ENCODE measurements at regions not wholly inside any gene's neighbourhood (a gene's known extent, or its start where the extent isn't known, plus 50 kb on each side); places are given as distances from the start of the nearest gene placed in this dataset.

DNA sequence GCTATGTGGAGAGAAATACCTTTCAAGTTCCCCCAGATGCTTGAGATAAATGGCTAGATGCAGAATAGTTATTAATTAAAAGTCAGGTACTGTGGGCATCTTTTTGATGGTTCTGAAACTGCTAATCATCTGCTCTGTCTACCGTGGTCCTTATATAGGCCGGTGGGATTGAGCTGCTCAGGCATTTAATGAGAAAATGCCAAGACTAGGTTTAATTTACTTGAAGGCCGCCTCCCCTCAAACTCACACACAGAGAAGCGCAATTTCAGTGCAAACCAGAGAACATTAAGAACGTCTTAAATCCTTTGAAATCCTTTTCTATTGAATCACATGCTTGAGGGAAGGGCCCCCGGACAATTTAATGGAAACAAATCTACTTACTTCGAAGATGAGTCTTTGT, 136.4 kb upstream of the CRBN start:
- Mint-ChIP-seq H3K9me3 (peaks cover 3% of the 10 kb centered on the region), H3K4me3 (no peak overlapping the region), H3K36me3 (ENCODE audit: low read depth) (no peaks in the 10 kb centered on the region), H3K27ac (no peak overlapping the region), H3K27me3 (no peaks in the 10 kb centered on the region), H3K4me1 (ENCODE audit: low read depth) (no peaks in the 10 kb centered on the region)
- ChIA-PET CTCF (no interaction called here), POLR2A (no interaction called here)
- no peak for ATAC-seq
- TF ChIP-seq, protein P1, sequence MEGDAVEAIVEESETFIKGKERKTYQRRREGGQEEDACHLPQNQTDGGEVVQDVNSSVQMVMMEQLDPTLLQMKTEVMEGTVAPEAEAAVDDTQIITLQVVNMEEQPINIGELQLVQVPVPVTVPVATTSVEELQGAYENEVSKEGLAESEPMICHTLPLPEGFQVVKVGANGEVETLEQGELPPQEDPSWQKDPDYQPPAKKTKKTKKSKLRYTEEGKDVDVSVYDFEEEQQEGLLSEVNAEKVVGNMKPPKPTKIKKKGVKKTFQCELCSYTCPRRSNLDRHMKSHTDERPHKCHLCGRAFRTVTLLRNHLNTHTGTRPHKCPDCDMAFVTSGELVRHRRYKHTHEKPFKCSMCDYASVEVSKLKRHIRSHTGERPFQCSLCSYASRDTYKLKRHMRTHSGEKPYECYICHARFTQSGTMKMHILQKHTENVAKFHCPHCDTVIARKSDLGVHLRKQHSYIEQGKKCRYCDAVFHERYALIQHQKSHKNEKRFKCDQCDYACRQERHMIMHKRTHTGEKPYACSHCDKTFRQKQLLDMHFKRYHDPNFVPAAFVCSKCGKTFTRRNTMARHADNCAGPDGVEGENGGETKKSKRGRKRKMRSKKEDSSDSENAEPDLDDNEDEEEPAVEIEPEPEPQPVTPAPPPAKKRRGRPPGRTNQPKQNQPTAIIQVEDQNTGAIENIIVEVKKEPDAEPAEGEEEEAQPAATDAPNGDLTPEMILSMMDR (IDR thresholded peaks at IDR 0.05): no peak
- intact Hi-C loops (cut with micrococcal nuclease): no loop called here
- DNase-seq: no peak

DNA sequence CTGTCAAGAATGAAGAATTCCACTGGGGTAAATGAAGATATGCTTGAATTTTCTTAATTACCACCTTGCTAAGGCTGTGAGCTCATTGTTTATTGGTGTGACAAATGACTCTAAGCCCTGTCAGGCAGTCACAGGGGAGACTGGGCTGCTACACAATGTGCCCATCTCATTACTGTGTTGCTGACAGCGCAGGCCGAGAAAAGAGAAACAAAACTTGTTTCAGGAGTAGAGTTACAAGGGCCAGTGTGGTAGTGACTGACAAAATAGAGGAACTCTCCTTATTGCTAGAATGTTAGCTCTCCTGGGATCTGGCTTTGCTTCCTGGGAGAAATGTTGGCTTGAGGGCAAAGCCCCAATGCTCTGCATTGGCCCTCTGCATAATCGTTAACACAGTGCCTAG, 130.4 kb upstream of the CRBN start:
- DNase-seq (no peak), ATAC-seq (no peak)
- H3K4me1 Mint-ChIP-seq (ENCODE audit: low read depth): no peaks in the 10 kb centered on the region
- CTCF ChIA-PET: no interaction called here
- no peak overlapping the region for H3K4me3 Mint-ChIP-seq
- TF ChIP-seq, protein P1 (IDR thresholded peaks at IDR 0.05): no peak
- H3K36me3 Mint-ChIP-seq (ENCODE audit: low read depth): no peaks in the 10 kb centered on the region
- POLR2A ChIA-PET: no interaction called here
- H3K9me3 Mint-ChIP-seq: no peaks in the 10 kb centered on the region
- intact Hi-C loops (cut with micrococcal nuclease): no loop called here
- H3K27me3 Mint-ChIP-seq: no peaks in the 10 kb centered on the region
- H3K27ac Mint-ChIP-seq: no peak overlapping the region

- CTCF ChIA-PET: no interaction called here
- no peaks in the 10 kb centered on the region for H3K36me3 Mint-ChIP-seq (ENCODE audit: low read depth)
- no peak for ATAC-seq
- DNase-seq: no peak
- intact Hi-C loops (cut with micrococcal nuclease): no loop called here
- POLR2A ChIA-PET: no interaction called here
- TF ChIP-seq, protein P1 (IDR thresholded peaks at IDR 0.05): no peak
- H3K4me1 Mint-ChIP-seq (ENCODE audit: low read depth): no peaks in the 10 kb centered on the region
- H3K27me3 Mint-ChIP-seq: peaks cover 2% of the 10 kb centered on the region
- no peaks in the 10 kb centered on the region for H3K9me3 Mint-ChIP-seq
- H3K27ac Mint-ChIP-seq: no peak overlapping the region
- H3K4me3 Mint-ChIP-seq: no peak overlapping the region
These were observed 129.3 kb upstream of the CRBN start for GRCh38 chr3:3308809-3309208.

GRCh38 chr3:3307491-3307890, 128.0 kb upstream of the CRBN start:
- H3K27me3 Mint-ChIP-seq: peaks cover 2% of the 10 kb centered on the region
- intact Hi-C loops (cut with micrococcal nuclease): no loop called here
- CTCF ChIA-PET: no interaction called here

DNA sequence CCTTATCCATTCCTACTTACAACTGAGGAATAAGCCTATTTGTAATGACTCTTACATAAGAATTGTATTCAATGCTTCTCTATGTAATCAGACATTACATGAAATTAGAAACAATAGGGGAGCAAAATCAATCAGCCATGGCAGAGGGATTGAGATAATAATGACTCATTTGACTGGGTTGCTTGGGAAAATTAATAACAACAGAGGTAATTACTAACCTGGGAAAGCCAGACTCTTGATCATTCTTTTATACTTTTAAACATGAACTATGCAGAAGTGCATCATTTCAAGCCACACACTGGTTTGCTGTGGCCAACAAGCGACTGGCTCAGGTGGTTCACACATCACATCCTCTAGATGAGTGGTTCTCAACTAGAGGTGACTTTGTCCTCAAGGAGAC, 126.3 kb upstream of the CRBN start:
- Mint-ChIP-seq H3K9me3 (no peaks in the 10 kb centered on the region), H3K4me1 (ENCODE audit: low read depth) (no peaks in the 10 kb centered on the region), H3K27me3 (peaks cover 2% of the 10 kb centered on the region), H3K36me3 (ENCODE audit: low read depth) (no peaks in the 10 kb centered on the region), H3K4me3 (no peak overlapping the region), H3K27ac (no peak overlapping the region)
- TF ChIP-seq, protein P1 (IDR thresholded peaks at IDR 0.05): no peak
- ATAC-seq: no peak
- ChIA-PET CTCF (no interaction called here), POLR2A (interaction anchor here (0.6 kb wide), 1 partner anchor 94 kb away, joined by 4 read pairs; no protein-coding TSS in a partner anchor)
- intact Hi-C loops (cut with micrococcal nuclease): no loop called here
- no peak for DNase-seq

More at GRCh38 chr3:3307491-3307890, 128.0 kb upstream of the CRBN start:
- no peak for ATAC-seq
- no peak for DNase-seq
- Mint-ChIP-seq H3K9me3 (no peaks in the 10 kb centered on the region), H3K27ac (no peak overlapping the region), H3K4me3 (no peak overlapping the region), H3K36me3 (ENCODE audit: low read depth) (no peaks in the 10 kb centered on the region), H3K4me1 (ENCODE audit: low read depth) (no peaks in the 10 kb centered on the region)
- POLR2A ChIA-PET: no interaction called here
- TF ChIP-seq, protein P1 (IDR thresholded peaks at IDR 0.05): no peak

Measured in activated CD8-positive, alpha-beta T cell treated with anti-CD3 and anti-CD28 coated beads for 36 hours (primary cell).